GM23248 (cell line): ENCODE measurements at regions not wholly inside any gene's neighbourhood (a gene's known extent, or its start where the extent isn't known, plus 50 kb on each side); places are given as distances from the start of the nearest gene placed in this dataset.

ENCODE experiments used
- EZH2 ChIP-seq: fragments of 200-600 bp; sonication (generic); IDR thresholded peaks from 2 replicates; pipeline ENCODE4 v1.6.1; 2018; ENCODE audit warnings: antibody characterized with exemption, mild to moderate bottlenecking; ENCODE audit not compliant: insufficient read depth, poor library complexity, severe bottlenecking
- EZH2phosphoT487 ChIP-seq: fragments of 200-600 bp; sonication (generic); IDR thresholded peaks from 2 replicates; pipeline ENCODE4 v1.6.1; 2018; ENCODE audit warnings: antibody characterized with exemption, moderate library complexity, mild to moderate bottlenecking, low read depth; ENCODE audit not compliant: insufficient read depth

DNA sequence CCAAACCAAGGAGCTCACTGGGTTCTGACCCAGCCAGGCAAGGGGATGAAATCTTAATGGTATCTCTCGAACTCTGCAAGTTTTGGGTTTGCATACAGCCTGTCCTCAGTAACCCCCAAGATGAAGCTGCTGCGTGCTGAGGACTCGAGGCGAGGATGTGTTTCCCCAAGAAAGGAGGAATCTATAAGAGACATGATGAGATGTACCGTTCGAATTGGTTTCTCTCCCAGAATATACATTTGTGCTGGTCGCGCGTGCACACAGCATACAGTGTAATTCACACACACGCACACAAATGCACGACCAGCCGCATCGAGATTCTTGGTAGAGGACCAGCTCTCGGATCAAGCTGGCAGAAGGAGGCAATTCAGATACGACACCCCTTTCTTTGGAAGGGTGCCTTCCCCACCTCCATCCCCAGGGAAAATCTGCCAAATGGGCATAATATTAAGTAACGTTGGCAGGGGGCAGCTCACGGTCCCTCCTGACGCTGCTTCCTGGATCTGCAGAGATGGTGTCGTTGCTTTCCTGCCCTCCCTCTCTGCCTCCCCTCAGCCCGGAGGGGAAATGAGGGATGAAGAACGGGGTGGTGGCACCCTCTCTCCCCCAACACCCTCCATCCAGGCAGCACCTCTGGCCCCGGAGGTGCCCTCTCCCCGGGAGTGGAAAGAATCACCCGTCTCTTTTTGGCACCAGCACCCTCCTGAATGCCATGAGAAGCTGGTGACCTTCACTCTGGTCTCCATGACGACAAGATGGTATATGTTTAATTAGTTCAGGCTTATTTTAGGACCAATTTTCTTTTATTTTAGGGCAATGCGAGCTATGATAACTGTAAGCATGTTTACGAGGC, 310.2 kb downstream of the ZNF536 start:
- TF ChIP-seq EZH2 (no peak), EZH2phosphoT487 (no peak)
